Chondrocyte (in vitro differentiated cells): ENCODE measurements at regions not wholly inside any gene's neighbourhood (a gene's known extent, or its start where the extent isn't known, plus 50 kb on each side); places are given as distances from the start of the nearest gene placed in this dataset.

Experiments
- DNase-seq: peaks from one replicate; pipeline ENCODE4 v3.0.0; 2021; ENCODE audit warnings: mixed read lengths, low spot score
- H3K27ac Mint-ChIP-seq: one replicate; pipeline ENCODE4 v1.8.0; 2021; ENCODE audit warnings: mild to moderate bottlenecking, moderate library complexity, mixed read lengths; ENCODE audit not compliant: unreplicated experiment
- H3K27me3 Mint-ChIP-seq: 2 replicates; pipeline ENCODE4 v1.8.0; 2021; ENCODE audit warnings: low read depth, mixed read lengths
- H3K36me3 Mint-ChIP-seq: 2 replicates; pipeline ENCODE4 v1.8.0; 2021; ENCODE audit warnings: low read depth, mixed read lengths
- H3K4me1 Mint-ChIP-seq: 2 replicates; pipeline ENCODE4 v1.8.0; 2021; ENCODE audit warnings: low read depth, mild to moderate bottlenecking, mixed read lengths
- H3K4me3 Mint-ChIP-seq: one replicate; pipeline ENCODE4 v1.8.0; 2021; ENCODE audit warnings: mild to moderate bottlenecking, moderate library complexity, mixed read lengths; ENCODE audit not compliant: unreplicated experiment
- H3K9me3 Mint-ChIP-seq: 2 replicates; pipeline ENCODE4 v1.8.0; 2021; ENCODE audit warnings: low read depth, mixed read lengths
- TF ChIP-seq, protein P1 (sequence below): fragments of 200-600 bp; sonication (generic); IDR thresholded peaks from 2 replicates; pipeline ENCODE4 v1.5.0; 2021; ENCODE audit warnings: antibody characterized with exemption, mild to moderate bottlenecking, moderate library complexity

DNA sequence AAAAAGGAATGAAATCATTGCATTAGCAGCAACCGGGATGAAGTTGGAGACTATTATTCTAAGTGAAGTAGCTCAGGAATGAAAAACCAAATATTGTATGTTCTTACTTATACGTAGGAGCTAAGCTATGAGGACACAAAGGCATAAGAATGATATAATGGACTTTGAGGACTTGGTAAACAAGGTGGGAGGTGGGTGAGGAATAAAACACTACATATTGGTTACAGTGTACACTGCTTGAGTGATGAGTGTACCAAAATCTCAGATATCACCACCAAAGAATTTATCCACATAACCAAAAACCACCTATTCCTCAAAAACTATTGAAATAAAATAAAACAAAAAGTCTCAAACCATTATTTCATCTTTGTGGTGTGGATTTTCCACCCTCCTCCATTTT lies 593.5 kb downstream of the TENT5A start:
- Mint-ChIP-seq H3K27ac (no peak overlapping the region), H3K9me3 (peaks cover 9% of the 10 kb centered on the region), H3K4me1 (no peaks in the 10 kb centered on the region), H3K36me3 (peaks cover 2% of the 10 kb centered on the region), H3K27me3 (peaks cover 5% of the 10 kb centered on the region), H3K4me3 (no peak overlapping the region)
- DNase-seq, result no peak
- TF ChIP-seq, protein P1, sequence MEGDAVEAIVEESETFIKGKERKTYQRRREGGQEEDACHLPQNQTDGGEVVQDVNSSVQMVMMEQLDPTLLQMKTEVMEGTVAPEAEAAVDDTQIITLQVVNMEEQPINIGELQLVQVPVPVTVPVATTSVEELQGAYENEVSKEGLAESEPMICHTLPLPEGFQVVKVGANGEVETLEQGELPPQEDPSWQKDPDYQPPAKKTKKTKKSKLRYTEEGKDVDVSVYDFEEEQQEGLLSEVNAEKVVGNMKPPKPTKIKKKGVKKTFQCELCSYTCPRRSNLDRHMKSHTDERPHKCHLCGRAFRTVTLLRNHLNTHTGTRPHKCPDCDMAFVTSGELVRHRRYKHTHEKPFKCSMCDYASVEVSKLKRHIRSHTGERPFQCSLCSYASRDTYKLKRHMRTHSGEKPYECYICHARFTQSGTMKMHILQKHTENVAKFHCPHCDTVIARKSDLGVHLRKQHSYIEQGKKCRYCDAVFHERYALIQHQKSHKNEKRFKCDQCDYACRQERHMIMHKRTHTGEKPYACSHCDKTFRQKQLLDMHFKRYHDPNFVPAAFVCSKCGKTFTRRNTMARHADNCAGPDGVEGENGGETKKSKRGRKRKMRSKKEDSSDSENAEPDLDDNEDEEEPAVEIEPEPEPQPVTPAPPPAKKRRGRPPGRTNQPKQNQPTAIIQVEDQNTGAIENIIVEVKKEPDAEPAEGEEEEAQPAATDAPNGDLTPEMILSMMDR, result no peak

DNA sequence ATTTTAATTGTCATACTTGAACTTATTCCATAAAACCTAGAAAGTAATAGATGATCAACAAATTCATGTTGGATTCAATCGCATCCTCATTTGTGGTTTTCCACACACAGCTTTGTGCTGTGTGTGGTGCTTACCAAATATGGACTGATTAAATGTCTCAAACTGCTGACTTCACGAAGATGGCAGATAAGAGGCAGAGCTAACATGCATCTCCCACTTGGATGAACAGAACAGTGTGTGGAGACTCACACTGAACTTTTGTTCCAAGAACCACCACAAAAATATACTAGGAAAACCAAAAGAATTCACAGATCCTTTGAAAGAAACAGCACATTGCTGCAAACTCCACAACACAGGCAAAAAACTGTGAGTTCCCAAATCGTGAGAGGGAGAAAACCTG lies 603.7 kb downstream of the TENT5A start:
- Mint-ChIP-seq H3K36me3 (peaks cover 4% of the 10 kb centered on the region), H3K4me3 (no peak overlapping the region), H3K27me3 (peaks cover 2% of the 10 kb centered on the region), H3K9me3 (peaks cover 21% of the 10 kb centered on the region), H3K27ac (no peak overlapping the region), H3K4me1 (no peaks in the 10 kb centered on the region)
- TF ChIP-seq, protein P1, result no peak
- no peak for DNase-seq

DNA sequence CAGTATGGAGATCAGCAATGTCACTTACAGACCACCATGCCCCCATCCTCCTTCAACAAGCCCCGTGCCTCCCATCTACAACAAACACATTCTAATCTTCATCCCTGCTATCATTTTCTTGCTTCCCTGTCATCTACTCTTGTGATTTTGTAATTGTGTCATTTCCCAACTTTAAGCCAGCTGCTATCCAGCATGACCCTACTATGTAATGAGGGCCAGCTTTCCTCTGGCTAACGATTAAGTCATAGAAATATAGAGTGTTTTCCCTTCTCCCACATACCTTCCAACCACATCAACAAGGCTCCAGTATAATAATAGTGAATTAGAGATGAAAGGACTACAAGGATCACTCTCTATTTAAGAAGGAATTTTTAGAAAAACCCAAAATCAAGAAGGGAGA lies 607.0 kb downstream of the TENT5A start:
- Mint-ChIP-seq H3K36me3 (no peaks in the 10 kb centered on the region), H3K9me3 (peaks cover 16% of the 10 kb centered on the region), H3K27me3 (peaks cover 5% of the 10 kb centered on the region), H3K4me3 (no peak overlapping the region), H3K4me1 (no peaks in the 10 kb centered on the region), H3K27ac (no peak overlapping the region)
- no peak for DNase-seq
- TF ChIP-seq, protein P1, result no peak

DNA sequence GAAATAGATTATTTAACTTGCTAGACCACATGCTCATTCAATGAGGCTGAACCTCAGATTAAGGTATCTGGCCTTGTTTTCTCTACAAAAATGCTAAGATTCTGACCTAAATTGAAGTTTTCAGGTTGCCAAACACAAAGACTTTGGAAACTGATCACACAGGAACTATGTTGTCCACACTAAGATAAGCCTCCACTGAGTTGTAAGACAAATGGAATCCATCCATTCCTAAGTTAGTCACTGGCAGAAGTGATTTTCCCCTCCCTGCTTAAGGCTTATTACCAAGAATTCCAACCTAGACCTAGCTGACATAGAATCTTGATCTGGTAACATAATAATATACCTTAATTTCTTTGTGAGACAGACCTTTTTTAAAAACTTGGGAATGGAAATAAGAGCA lies 608.1 kb downstream of the TENT5A start:
- no peaks in the 10 kb centered on the region for H3K36me3 Mint-ChIP-seq
- H3K9me3 Mint-ChIP-seq, result peaks cover 23% of the 10 kb centered on the region
- no peak overlapping the region for H3K4me3 Mint-ChIP-seq
- no peak for DNase-seq
- no peak overlapping the region for H3K27ac Mint-ChIP-seq
- peaks cover 6% of the 10 kb centered on the region for H3K27me3 Mint-ChIP-seq
- TF ChIP-seq, protein P1, result no peak
- no peaks in the 10 kb centered on the region for H3K4me1 Mint-ChIP-seq

DNA sequence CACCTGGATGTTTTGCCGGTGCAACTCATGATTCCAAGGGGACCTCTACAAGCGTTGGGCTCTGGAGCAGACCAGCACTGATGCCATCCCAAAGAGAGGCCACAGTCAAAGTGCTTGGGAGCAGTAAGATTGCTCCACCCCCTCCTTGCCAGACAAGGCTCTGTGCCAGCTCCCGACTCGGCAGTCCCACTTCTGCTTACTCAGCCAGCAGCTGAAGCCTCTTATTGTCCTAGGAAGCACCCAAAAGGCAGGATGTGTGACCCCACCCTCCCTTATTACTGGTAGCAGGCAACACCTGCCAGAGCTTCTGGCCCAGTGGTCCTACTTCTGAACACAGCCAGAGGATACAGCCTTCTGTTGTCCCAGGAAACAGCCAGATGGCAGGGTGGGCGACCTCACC lies 614.2 kb downstream of the TENT5A start:
- H3K4me1 Mint-ChIP-seq, result no peaks in the 10 kb centered on the region
- H3K36me3 Mint-ChIP-seq, result no peaks in the 10 kb centered on the region
- no peak overlapping the region for H3K4me3 Mint-ChIP-seq
- no peak overlapping the region for H3K27ac Mint-ChIP-seq
- no peak for DNase-seq
- TF ChIP-seq, protein P1, result no peak
- peaks cover 37% of the 10 kb centered on the region for H3K9me3 Mint-ChIP-seq
- peaks cover 3% of the 10 kb centered on the region for H3K27me3 Mint-ChIP-seq
